Astrocyte (in vitro differentiated cells and primary cell): ENCODE measurements at regions not wholly inside any gene's neighbourhood (a gene's known extent, or its start where the extent isn't known, plus 50 kb on each side); places are given as distances from the start of the nearest gene placed in this dataset.

Source experiments
- EZH2 ChIP-seq: IDR thresholded peaks from 2 replicates; pipeline ENCODE4 v1.6.1; 2012; ENCODE audit warnings: mild to moderate bottlenecking, low read length, inconsistent platforms; ENCODE audit not compliant: insufficient read depth
- TF ChIP-seq, protein P1 (sequence below): IDR thresholded peaks from 2 replicates; pipeline ENCODE4 v1.5.1; 2011; ENCODE audit warnings: low read depth, mild to moderate bottlenecking, inconsistent platforms, low read length, moderate library complexity; ENCODE audit not compliant: insufficient read depth

DNA sequence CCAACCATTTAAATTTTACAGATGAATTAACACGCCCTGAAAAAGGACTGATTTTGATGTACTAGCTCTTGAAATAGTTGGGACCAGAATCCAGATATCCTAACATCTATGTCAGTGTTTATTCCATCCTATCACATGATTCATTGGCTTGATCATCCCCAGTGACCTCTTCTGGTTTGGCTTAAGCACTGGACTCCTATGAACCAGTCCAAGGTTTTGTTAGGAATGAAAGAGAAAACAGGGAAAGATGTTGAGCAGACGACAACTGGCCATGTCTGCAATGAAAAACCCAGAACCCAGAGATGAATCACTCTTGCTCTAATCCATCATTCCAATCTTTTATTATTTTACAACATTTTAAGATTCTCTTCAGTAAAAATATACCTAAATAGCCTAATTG is 1080.9 kb downstream of the SORCS1 start:
- TF ChIP-seq, protein P1, sequence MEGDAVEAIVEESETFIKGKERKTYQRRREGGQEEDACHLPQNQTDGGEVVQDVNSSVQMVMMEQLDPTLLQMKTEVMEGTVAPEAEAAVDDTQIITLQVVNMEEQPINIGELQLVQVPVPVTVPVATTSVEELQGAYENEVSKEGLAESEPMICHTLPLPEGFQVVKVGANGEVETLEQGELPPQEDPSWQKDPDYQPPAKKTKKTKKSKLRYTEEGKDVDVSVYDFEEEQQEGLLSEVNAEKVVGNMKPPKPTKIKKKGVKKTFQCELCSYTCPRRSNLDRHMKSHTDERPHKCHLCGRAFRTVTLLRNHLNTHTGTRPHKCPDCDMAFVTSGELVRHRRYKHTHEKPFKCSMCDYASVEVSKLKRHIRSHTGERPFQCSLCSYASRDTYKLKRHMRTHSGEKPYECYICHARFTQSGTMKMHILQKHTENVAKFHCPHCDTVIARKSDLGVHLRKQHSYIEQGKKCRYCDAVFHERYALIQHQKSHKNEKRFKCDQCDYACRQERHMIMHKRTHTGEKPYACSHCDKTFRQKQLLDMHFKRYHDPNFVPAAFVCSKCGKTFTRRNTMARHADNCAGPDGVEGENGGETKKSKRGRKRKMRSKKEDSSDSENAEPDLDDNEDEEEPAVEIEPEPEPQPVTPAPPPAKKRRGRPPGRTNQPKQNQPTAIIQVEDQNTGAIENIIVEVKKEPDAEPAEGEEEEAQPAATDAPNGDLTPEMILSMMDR, result no peak
- no peak for TF ChIP-seq EZH2
